Spleen (tissue), 3 donors: ENCODE measurements at regions not wholly inside any gene's neighbourhood (a gene's known extent, or its start where the extent isn't known, plus 50 kb on each side); places are given as distances from the start of the nearest gene placed in this dataset.

Experiments
- POLR2A ChIP-seq, 3 donors: fragments of 450-650 bp; IDR thresholded peaks; one replicate each; pipeline ENCODE4 v1.5.1; 2017; ENCODE audit warnings: antibody characterized with exemption in 3 of 3, mild to moderate bottlenecking in 1 of 3
- POLR2AphosphoS5 ChIP-seq, 3 donors: sonication (generic); formaldehyde crosslinking; IDR thresholded peaks; one replicate each; pipeline ENCODE4 v1.5.1; 2017; ENCODE audit warnings: antibody characterized with exemption in 3 of 3

DNA sequence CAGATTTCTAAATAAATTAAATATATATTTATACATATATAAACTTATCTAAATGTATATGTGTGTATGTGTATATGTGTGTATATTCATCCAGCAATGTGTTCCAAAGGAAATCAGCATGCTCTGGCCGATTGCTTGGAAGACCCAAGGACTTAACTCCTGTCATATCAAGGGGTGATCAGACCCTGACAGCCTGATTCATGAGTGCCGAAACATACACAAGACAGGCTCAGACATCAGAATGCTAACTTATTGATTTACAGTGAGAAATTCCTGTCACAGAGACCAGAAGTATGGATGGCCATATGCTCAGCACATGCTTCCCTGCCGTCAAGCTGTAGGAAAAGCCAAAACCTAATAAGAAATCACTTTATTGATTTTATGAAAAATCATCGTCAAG is 545.1 kb upstream of the NR5A2 start:
- TF ChIP-seq POLR2AphosphoS5 (IDR thresholded peaks at IDR 0.05) (no peak), POLR2A (IDR thresholded peaks at IDR 0.05) (no peak)
